K562 (cell line): ENCODE measurements at regions not wholly inside any gene's neighbourhood (a gene's known extent, or its start where the extent isn't known, plus 50 kb on each side); places are given as distances from the start of the nearest gene placed in this dataset.

ENCODE experiments used
- ATAC-seq: fragments of 200-7000 bp; cut with Tn5 transposase; 3 replicates; pipeline ENCODE4 v1.9.1; 2020; ENCODE audit warnings: moderate library complexity
- BruUV-seq: library from RNA; stranded (reverse); fragments of 400-500 nt; replicated peaks from 2 replicates; lab custom pipeline; 2021; lab: Mats Ljungman, UMichigan
- CTCF ChIA-PET: fragments of 300-600 bp; formaldehyde crosslinking; extraction: SDS; loops from one replicate; lab custom pipeline; 2021; ENCODE audit warnings: low intra/inter-chr PET ratio; lab: Yijun Ruan, JAX
- POLR2A ChIA-PET: fragments of 300-600, 350-650 bp; sonication (Branson Sonifier 250); formaldehyde crosslinking; extraction: SDS; loops from one replicate; lab custom pipeline; 2021; ENCODE audit warnings: antibody characterized with exemption, inconsistent platforms; lab: Yijun Ruan, JAX
- DNase-seq, 4 experiments: peaks; one replicate each; pipeline versions ENCODE4 v3.0.0 to v3.0.0-alpha.2; 2011 to 2018; ENCODE audit warnings: low spot score in 3 of 4, mixed read lengths in 3 of 4; ENCODE audit errors: extremely low read depth in 1 of 4
- FAIRE-seq: peaks from 2 replicates; lab custom pipeline; 2011; peaks lifted over from hg19 to GRCh38; lab: Jason Lieb, UNC
- H2AFZ ChIP-seq: 2 replicates; pipeline ENCODE4 v1.6.0; 2011; ENCODE audit warnings: low read depth, low read length, control low read depth, inconsistent platforms
- H3K27ac ChIP-seq: fragments of 200-600 bp; 3 replicates; pipeline ENCODE4 v1.8.0; 2011; ENCODE audit warnings: low read depth, mild to moderate bottlenecking, control low read depth, inconsistent platforms, low read length, moderate library complexity, mixed read lengths; ENCODE audit errors: extremely low read depth
- H3K27me3 ChIP-seq, 2 experiments: fragments of 300-600 bp in 1 of 2; 2 replicates in 1 of 2; 3 replicates in 1 of 2; pipeline versions ENCODE4 v1.6.0 to v1.8.0; 2011; ENCODE audit warnings: inconsistent platforms in 2 of 2, low read length in 2 of 2, mild to moderate bottlenecking in 1 of 2, mixed read lengths in 1 of 2, moderate library complexity in 1 of 2; ENCODE audit not compliant: control insufficient read depth in 2 of 2, insufficient read depth in 2 of 2
- H3K36me3 ChIP-seq: fragments of 300-600 bp; 3 replicates; pipeline ENCODE4 v1.8.0; 2011; ENCODE audit warnings: mild to moderate bottlenecking, low read length, inconsistent platforms; ENCODE audit not compliant: control insufficient read depth, insufficient read depth
- H3K4me1 ChIP-seq, 2 experiments: fragments of 200-600 bp in 1 of 2; replicated peaks in 1 of 2; 2 replicates in 1 of 2; 3 replicates in 1 of 2; pipeline versions ENCODE4 v1.5.1 to v1.8.0; 2011; ENCODE audit warnings: inconsistent platforms in 2 of 2, low read length in 2 of 2, mild to moderate bottlenecking in 1 of 2, mixed read lengths in 1 of 2, moderate library complexity in 1 of 2; ENCODE audit not compliant: control insufficient read depth in 2 of 2, insufficient read depth in 2 of 2
- H3K4me2 ChIP-seq: 2 replicates; pipeline ENCODE4 v1.6.1; 2011; ENCODE audit warnings: low read length, control low read depth, inconsistent platforms, mixed read lengths; ENCODE audit not compliant: insufficient read depth
- H3K4me3 ChIP-seq: fragments of 200-600 bp; sonication (generic), shearing (Covaris generic); 2 replicates; pipeline ENCODE4 v1.5.1; 2016; ENCODE audit warnings: control low read depth, inconsistent platforms
- H3K79me2 ChIP-seq: fragments of 200-600 bp; 3 replicates; pipeline ENCODE4 v1.8.0; 2011; ENCODE audit warnings: low read length, inconsistent platforms; ENCODE audit not compliant: control insufficient read depth, insufficient read depth
- H3K9ac ChIP-seq, 2 experiments: 2 replicates each; pipeline versions ENCODE4 v1.6.0 to v1.6.1; 2011; ENCODE audit warnings: low read depth in 2 of 2, low read length in 2 of 2, control low read depth in 1 of 2, inconsistent platforms in 1 of 2, mild to moderate bottlenecking in 1 of 2, mixed read lengths in 1 of 2; ENCODE audit not compliant: insufficient read depth in 1 of 2
- H3K9me1 ChIP-seq: one replicate; pipeline ENCODE4 v1.6.0; 2011; ENCODE audit warnings: inconsistent platforms, mild to moderate bottlenecking, low read length, moderate library complexity; ENCODE audit not compliant: control insufficient read depth, insufficient read depth
- H3K9me3 ChIP-seq: replicated peaks from 2 replicates; pipeline ENCODE4 v1.5.1; 2011; ENCODE audit warnings: low read depth, low read length, inconsistent platforms; ENCODE audit not compliant: control insufficient read depth, insufficient read depth
- H4K20me1 ChIP-seq: replicated peaks from 2 replicates; pipeline ENCODE4 v1.6.1; 2011; ENCODE audit warnings: low read length, inconsistent platforms, mixed read lengths; ENCODE audit not compliant: control insufficient read depth, insufficient read depth
- KAT2B ChIP-seq: IDR thresholded peaks from one replicate; pipeline ENCODE4 v1.6.1; 2012; ENCODE audit warnings: low read depth, mild to moderate bottlenecking, control low read depth, inconsistent platforms, low read length, moderate library complexity
- MEF2A ChIP-seq: IDR thresholded peaks from 2 replicates; pipeline ENCODE4 v1.6.1; 2011; ENCODE audit warnings: low read depth, mild to moderate bottlenecking, low read length, moderate library complexity; ENCODE audit not compliant: control insufficient read depth
- RBM39 ChIP-seq: fragments of 200-400 bp; formaldehyde crosslinking; optimal IDR thresholded peaks from 2 replicates; pipeline ENCODE3; 2018; ENCODE audit warnings: low read depth, low read length
- RFX7 ChIP-seq: fragments of 250-450 bp; sonication (Bioruptor Pico); IDR thresholded peaks from 2 replicates; pipeline ENCODE4 v1.5.1; 2021; ENCODE audit warnings: mild to moderate bottlenecking
- U2AF2 ChIP-seq: fragments of 200-400 bp; formaldehyde crosslinking; optimal IDR thresholded peaks from 2 replicates; pipeline ENCODE3; 2017; ENCODE audit warnings: low read depth, mild to moderate bottlenecking, low read length
- ZBTB33 ChIP-seq: sonication (generic); formaldehyde crosslinking; IDR thresholded peaks from 2 replicates; pipeline ENCODE4 v1.8.1; 2023; ENCODE audit warnings: mild to moderate bottlenecking, missing genetic modification reagents
- ZNF212 ChIP-seq: fragments of 450-650 bp; formaldehyde crosslinking; IDR thresholded peaks from 2 replicates; pipeline ENCODE4 v1.4.0; 2020; ENCODE audit warnings: mild to moderate bottlenecking
- WGBS: fragments of 100-300 bp; shearing (Covaris generic); methylation state at CpG from one replicate; pipeline ENCODE4 v1.1.6; 2016; ENCODE audit warnings: low coverage, mixed read lengths; ENCODE audit not compliant: insufficient coverage; ENCODE audit errors: missing lambda C conversion rate; 5-methylcytosine and 5-hydroxymethylcytosine counted together
- in situ Hi-C: fragments of 300-500 bp; cut with MboI; formaldehyde crosslinking; loops from 4 replicates; pipeline ENCODE4 v1.15.0; 2018; ENCODE audit warnings: inconsistent platforms, mixed read lengths
- intact Hi-C: fragments of 100-400 bp; cut with micrococcal nuclease; formaldehyde crosslinking; loops from 2 replicates; pipeline ENCODE4 v1.14.2; 2022
- TF ChIP-seq, protein P1 (sequence below), 2 experiments: IDR thresholded peaks; 2 replicates each; pipeline ENCODE4 v1.6.1; 2011; ENCODE audit warnings: borderline replicate concordance in 1 of 2, control low read depth in 1 of 2, low read depth in 1 of 2, low read length in 1 of 2, mild to moderate bottlenecking in 1 of 2, mixed read lengths in 1 of 2, moderate library complexity in 1 of 2; ENCODE audit not compliant: insufficient read depth in 1 of 2, insufficient read length in 1 of 2, poor library complexity in 1 of 2, severe bottlenecking in 1 of 2; ENCODE audit errors: extremely low read depth in 1 of 2

DNA sequence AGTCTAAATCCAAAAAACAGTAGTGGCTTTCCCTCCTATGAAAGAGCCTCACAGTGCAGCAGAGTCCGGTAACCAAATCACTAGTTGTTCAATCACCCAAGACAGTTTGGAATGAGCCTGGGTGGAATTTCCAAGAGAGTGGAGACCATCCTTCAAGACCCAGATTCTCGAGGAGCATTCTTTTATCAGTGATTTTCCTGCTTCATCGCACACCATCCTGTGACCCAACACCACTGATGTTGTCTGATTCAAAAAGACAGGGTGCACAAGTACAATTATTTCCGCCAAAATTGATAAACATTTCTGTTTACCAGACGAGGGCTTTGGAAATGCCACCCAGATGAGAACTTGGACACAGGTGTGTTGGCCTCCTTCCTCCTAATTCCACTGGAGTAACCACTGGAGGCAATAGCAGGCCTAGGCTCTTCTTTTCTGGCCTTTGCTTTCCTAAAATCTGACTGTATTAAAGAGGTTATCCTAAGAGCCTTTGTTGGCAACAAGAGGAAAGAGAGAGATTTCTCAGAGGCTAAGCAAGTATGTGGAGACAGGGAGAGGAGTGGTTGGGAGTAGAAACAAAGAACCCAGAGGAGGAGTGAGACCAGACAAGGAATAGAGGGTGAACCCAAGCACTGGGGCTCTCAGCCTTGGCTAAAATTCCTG, 56.3 kb upstream of the S1PR3 start (continued):
- TF ChIP-seq, protein P1, sequence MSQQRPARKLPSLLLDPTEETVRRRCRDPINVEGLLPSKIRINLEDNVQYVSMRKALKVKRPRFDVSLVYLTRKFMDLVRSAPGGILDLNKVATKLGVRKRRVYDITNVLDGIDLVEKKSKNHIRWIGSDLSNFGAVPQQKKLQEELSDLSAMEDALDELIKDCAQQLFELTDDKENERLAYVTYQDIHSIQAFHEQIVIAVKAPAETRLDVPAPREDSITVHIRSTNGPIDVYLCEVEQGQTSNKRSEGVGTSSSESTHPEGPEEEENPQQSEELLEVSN (IDR thresholded peaks at IDR 0.05; ENCODE audit: borderline replicate concordance in 1 of 2, extremely low read depth in 1 of 2, insufficient read depth in 1 of 2, insufficient read length in 1 of 2, low read depth in 1 of 2, low read length in 1 of 2, poor library complexity in 1 of 2, severe bottlenecking in 1 of 2) = no peak

DNA sequence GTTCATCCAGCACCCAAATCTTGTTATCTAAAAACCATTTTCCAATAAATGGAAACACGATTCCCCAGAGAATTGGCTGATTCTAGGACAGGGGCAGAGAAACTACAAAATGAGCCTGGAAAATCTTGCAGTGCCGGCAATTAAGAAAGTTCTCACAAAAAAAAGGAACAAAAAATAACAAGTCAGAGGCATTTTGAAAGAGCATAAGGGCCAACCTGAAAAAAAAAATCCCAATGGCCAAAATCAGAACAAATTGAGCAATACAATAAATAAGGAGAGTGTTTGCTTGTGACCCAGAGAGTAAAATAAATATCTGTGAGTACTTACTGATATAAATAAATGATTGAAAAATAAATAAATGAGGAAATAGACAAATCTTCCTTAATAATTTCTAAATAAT, 55.1 kb upstream of the S1PR3 start:
- ChIA-PET CTCF (no interaction called here), POLR2A (no interaction called here)
- in situ Hi-C loops (no loop called here), intact Hi-C loops (no loop called here)
- FAIRE-seq (no peak), DNase-seq (no peak), ATAC-seq (no peak)
- Histone ChIP-seq H3K27ac (no peak overlapping the region), H3K27me3 (no peaks in the 10 kb centered on the region), H3K4me3 (no peak overlapping the region), H3K36me3 (no peaks in the 10 kb centered on the region), H4K20me1 (no peaks in the 10 kb centered on the region), H3K79me2 (no peaks in the 10 kb centered on the region), H3K4me2 (no peak overlapping the region), H3K9me3 (0 out of 2 replicates have a peak, but pooled peaks cover 2% of the 10 kb centered on the region), H3K9ac (no peak overlapping the region), H3K4me1 (peaks cover 3 to 20% of the 10 kb centered on the region in 2 experiments; a peak in 3 of 5 replicates), H2AFZ (no peak overlapping the region), H3K9me1 (no peaks in the 10 kb centered on the region)
- TF ChIP-seq KAT2B = no peak
- TF ChIP-seq MEF2A = no peak
- no peak for TF ChIP-seq U2AF2
- no peak for TF ChIP-seq RBM39
- TF ChIP-seq RFX7 (CRISPR knock-in tag) = no peak
- no peak for TF ChIP-seq ZBTB33 (CRISPR knock-in tag)
- no peak for TF ChIP-seq ZNF212 (CRISPR knock-in tag)
- WGBS = 78% methylated on average over 2 of the region's 2 CpGs
- no TSS peak for BruUV-seq
